Spleen (tissue), 7 donors: ENCODE measurements at regions not wholly inside any gene's neighbourhood (a gene's known extent, or its start where the extent isn't known, plus 50 kb on each side); places are given as distances from the start of the nearest gene placed in this dataset.

ENCODE experiments used
- CTCF ChIP-seq, 11 experiments: fragments of 200-600 bp in 7 of 11; fragments of 450-650 bp in 4 of 11; sonication (generic) in 4 of 11; IDR thresholded peaks in 8 of 11; conservative IDR thresholded peaks in 3 of 11; 1 replicate in 7 of 11; 2 replicates in 4 of 11; pipeline versions ENCODE4 v1.4.0 to v1.8.0; 2016 to 2021; ENCODE audit warnings: antibody characterized with exemption in 11 of 11, inconsistent platforms in 4 of 11, mild to moderate bottlenecking in 1 of 11
- POLR2A ChIP-seq, 3 donors: fragments of 450-650 bp; IDR thresholded peaks; one replicate each; pipeline ENCODE4 v1.5.1; 2017; ENCODE audit warnings: antibody characterized with exemption in 3 of 3, mild to moderate bottlenecking in 1 of 3
- donor health status: DM: no; HTN: no; CAD: no; lungs with moderate emphysema.
- donor health status: DM: no; HTN: no; CAD: no.
- donor health status: DM: no; HTN: no; CAD: no.

- TF ChIP-seq CTCF (IDR thresholded peaks at IDR 0.05 in 8 of 11, conservative IDR thresholded peaks at IDR 0.05 in 3 of 11) (no peak), POLR2A (IDR thresholded peaks at IDR 0.05) (no peak)
Measured at GRCh38 chr9:72453797-72454196, 67.6 kb upstream of the TMC1 start.
